CD14-positive monocyte (primary cell): ENCODE measurements at regions not wholly inside any gene's neighbourhood (a gene's known extent, or its start where the extent isn't known, plus 50 kb on each side); places are given as distances from the start of the nearest gene placed in this dataset.

Experiments
- DNase-seq, 3 donors: peaks; one replicate each; pipeline ENCODE4 v3.0.0-alpha.2; 2011 to 2022
- H2AFZ ChIP-seq: 2 replicates; pipeline ENCODE4 v1.6.0; 2012; ENCODE audit warnings: mild to moderate bottlenecking, low read depth, low read length, inconsistent platforms; ENCODE audit not compliant: insufficient read depth, poor library complexity, severe bottlenecking
- H3K27ac ChIP-seq, 2 donors: 1 replicate in 1 of 2; 2 replicates in 1 of 2; pipeline ENCODE4 v1.5.1; 2012 to 2013; ENCODE audit warnings: low read length in 2 of 2, control low read depth in 1 of 2, inconsistent platforms in 1 of 2, low read depth in 1 of 2, mild to moderate bottlenecking in 1 of 2
- H3K27me3 ChIP-seq, 2 donors: one replicate each; pipeline versions ENCODE4 v1.6.0 to v1.6.1; 2011 to 2013; ENCODE audit warnings: low read length in 2 of 2; ENCODE audit not compliant: control insufficient read depth in 2 of 2, insufficient read depth in 2 of 2
- H3K36me3 ChIP-seq, 2 donors: replicated peaks in 1 of 2; 1 replicate in 1 of 2; 2 replicates in 1 of 2; pipeline versions ENCODE4 v1.5.1 to v1.6.1; 2012 to 2013; ENCODE audit warnings: low read length in 2 of 2, control low read depth in 1 of 2, inconsistent platforms in 1 of 2, mild to moderate bottlenecking in 1 of 2; ENCODE audit not compliant: insufficient read depth in 2 of 2, control insufficient read depth in 1 of 2
- H3K4me1 ChIP-seq, 2 donors: 1 replicate in 1 of 2; 2 replicates in 1 of 2; pipeline versions ENCODE4 v1.5.1 to v1.6.1; 2012 to 2013; ENCODE audit warnings: low read length in 2 of 2, control low read depth in 1 of 2, inconsistent platforms in 1 of 2, mild to moderate bottlenecking in 1 of 2, moderate library complexity in 1 of 2; ENCODE audit not compliant: insufficient read depth in 2 of 2, control insufficient read depth in 1 of 2
- H3K4me2 ChIP-seq: replicated peaks from 2 replicates; pipeline ENCODE3; 2012; ENCODE audit warnings: low read length, moderate library complexity, mild to moderate bottlenecking; ENCODE audit not compliant: poor library complexity, severe bottlenecking; ENCODE audit errors: extremely low read depth
- H3K4me3 ChIP-seq, 3 experiments: fragments of 200-600 bp in 1 of 3; sonication (generic) in 1 of 3; replicated peaks in 1 of 3; 1 replicate in 2 of 3; 2 replicates in 1 of 3; pipeline ENCODE4 v1.5.1; 2011 to 2013; ENCODE audit warnings: low read length in 3 of 3, mild to moderate bottlenecking in 3 of 3, control low read depth in 2 of 3, low read depth in 2 of 3, inconsistent platforms in 1 of 3, moderate library complexity in 1 of 3
- H3K79me2 ChIP-seq: 2 replicates; pipeline ENCODE4 v1.6.0; 2012; ENCODE audit warnings: mild to moderate bottlenecking, control low read depth, inconsistent platforms, low read length, moderate library complexity; ENCODE audit not compliant: insufficient read depth
- H3K9ac ChIP-seq: 2 replicates; pipeline ENCODE4 v1.6.0; 2017; ENCODE audit warnings: low read length, mild to moderate bottlenecking; ENCODE audit not compliant: insufficient read depth, poor library complexity, severe bottlenecking
- H3K9me3 ChIP-seq, 2 donors: replicated peaks in 1 of 2; 1 replicate in 1 of 2; 2 replicates in 1 of 2; pipeline versions ENCODE4 v1.5.1 to v1.6.1; 2012 to 2013; ENCODE audit warnings: low read length in 2 of 2, control low read depth in 1 of 2; ENCODE audit not compliant: control insufficient read depth in 1 of 2, insufficient read depth in 1 of 2
- H4K20me1 ChIP-seq: 2 replicates; pipeline ENCODE4 v1.6.0; 2012; ENCODE audit warnings: mild to moderate bottlenecking, low read length, control low read depth, moderate library complexity; ENCODE audit not compliant: insufficient read depth
- H3K27ac Mint-ChIP-seq, 7 donors: one replicate each; pipeline ENCODE4 v1.8.0; 2020; ENCODE audit warnings: mild to moderate bottlenecking in 7 of 7, mixed read lengths in 7 of 7, moderate library complexity in 6 of 7, inconsistent platforms in 2 of 7
- H3K27me3 Mint-ChIP-seq, 3 donors: one replicate each; pipeline ENCODE4 v1.8.0; 2021 to 2022; ENCODE audit warnings: low read depth in 3 of 3, mild to moderate bottlenecking in 3 of 3, mixed read lengths in 3 of 3, moderate library complexity in 3 of 3, inconsistent platforms in 1 of 3
- H3K36me3 Mint-ChIP-seq, 2 donors: one replicate each; pipeline ENCODE4 v1.8.0; 2020; ENCODE audit warnings: mixed read lengths in 2 of 2, inconsistent platforms in 1 of 2, mild to moderate bottlenecking in 1 of 2
- H3K4me1 Mint-ChIP-seq: one replicate; pipeline ENCODE4 v1.8.0; 2020; ENCODE audit warnings: mild to moderate bottlenecking, mixed read lengths
- H3K4me3 Mint-ChIP-seq, 2 donors: one replicate each; pipeline ENCODE4 v1.8.0; 2020; ENCODE audit warnings: mild to moderate bottlenecking in 2 of 2, mixed read lengths in 2 of 2, moderate library complexity in 1 of 2
- H3K9me3 Mint-ChIP-seq, 7 donors: one replicate each; pipeline ENCODE4 v1.8.0; 2020 to 2022; ENCODE audit warnings: mixed read lengths in 7 of 7, mild to moderate bottlenecking in 6 of 7, moderate library complexity in 6 of 7, inconsistent platforms in 2 of 7
- CTCF ChIP-seq: fragments of 200-600 bp; IDR thresholded peaks from one replicate; pipeline ENCODE4 v1.8.0; 2022; ENCODE audit warnings: antibody characterized with exemption, mild to moderate bottlenecking
- WGBS: methylation state at CpG from one replicate; pipeline ENCODE4 v1.1.5; 2013; ENCODE audit warnings: missing lambda C conversion rate; ENCODE audit not compliant: insufficient coverage; 5-methylcytosine and 5-hydroxymethylcytosine counted together
- intact Hi-C, 2 donors: fragments of 100-400 bp; cut with micrococcal nuclease; formaldehyde crosslinking; loops; one replicate each; pipeline versions ENCODE4 v1.15.0 to v1.15.1; 2023

GRCh38 chr16:64290461-64290860, 831.4 kb downstream of the CDH11 start:
- peaks cover under 1 to 9% (median 3%) of the 10 kb centered on the region in 7 donors for H3K9me3 Mint-ChIP-seq
- no peak overlapping the region for H3K9ac ChIP-seq
- no peaks in the 10 kb centered on the region for H3K79me2 ChIP-seq
- H3K4me3 Mint-ChIP-seq: no peak overlapping the region
- no peak for DNase-seq
- H3K27ac Mint-ChIP-seq: no peak overlapping the region
- no peaks in the 10 kb centered on the region for H4K20me1 ChIP-seq
- H3K36me3 ChIP-seq: no peaks in the 10 kb centered on the region
- no peaks in the 10 kb centered on the region for H3K4me1 ChIP-seq
- no peaks in the 10 kb centered on the region for H3K27me3 Mint-ChIP-seq
- no peaks in the 10 kb centered on the region for H3K27me3 ChIP-seq
- 81% methylated on average over 3 of the region's 4 CpGs for WGBS
- no peak overlapping the region for H3K4me2 ChIP-seq
- H3K4me1 Mint-ChIP-seq: no peaks in the 10 kb centered on the region
- TF ChIP-seq CTCF: no peak
- no peak overlapping the region for H2AFZ ChIP-seq
- no peak overlapping the region for H3K4me3 ChIP-seq
- H3K9me3 ChIP-seq: peaks cover 9% of the 10 kb centered on the region in 2 donors
- no peak overlapping the region for H3K27ac ChIP-seq
- H3K36me3 Mint-ChIP-seq: no peaks in the 10 kb centered on the region
- intact Hi-C loops: no loop called here

GRCh38 chr16:64287655-64288528, 834.0 kb downstream of the CDH11 start:
- H4K20me1 ChIP-seq: no peaks in the 10 kb centered on the region
- no peaks in the 10 kb centered on the region for H3K27me3 ChIP-seq
- Mint-ChIP-seq H3K36me3 (no peaks in the 10 kb centered on the region), H3K4me3 (no peak overlapping the region), H3K27ac (no peak overlapping the region), H3K9me3 (peaks cover 0 to 9% (median 3%) of the 10 kb centered on the region in 7 donors), H3K27me3 (no peaks in the 10 kb centered on the region), H3K4me1 (no peaks in the 10 kb centered on the region)
- no peak overlapping the region for H3K27ac ChIP-seq
- no peak overlapping the region for H2AFZ ChIP-seq
- H3K4me3 ChIP-seq: no peak overlapping the region
- H3K9ac ChIP-seq: no peak overlapping the region
- WGBS: 59% methylated on average over 2 of the region's 4 CpGs
- intact Hi-C loops: no loop called here
- TF ChIP-seq CTCF: no peak
- peaks cover 9% of the 10 kb centered on the region in 2 donors for H3K9me3 ChIP-seq
- no peak for DNase-seq
- no peaks in the 10 kb centered on the region for H3K36me3 ChIP-seq
- H3K4me1 ChIP-seq: no peaks in the 10 kb centered on the region
- no peak overlapping the region for H3K4me2 ChIP-seq
- no peaks in the 10 kb centered on the region for H3K79me2 ChIP-seq
